ENCODE measurements at regions not wholly inside any gene's neighbourhood (a gene's known extent, or its start where the extent isn't known, plus 50 kb on each side); places are given as distances from the start of the nearest gene placed in this dataset.

- Histone ChIP-seq H3K36me3 (ENCODE audit: control insufficient read depth, insufficient read depth, low read length) (no peaks in the 10 kb centered on the region), H2AFZ (ENCODE audit: low read depth, low read length) (no peak overlapping the region), H3K4me3 (no peak overlapping the region), H3K4me2 (ENCODE audit: insufficient read depth, low read length) (no peak overlapping the region), H3K79me2 (ENCODE audit: control insufficient read depth, insufficient read depth, low read length) (no peaks in the 10 kb centered on the region), H3K4me1 (replicated peaks in 1 of 2; ENCODE audit: control insufficient read depth in 2 of 2, insufficient read depth in 2 of 2, low read length in 2 of 2) (no peaks in the 10 kb centered on the region), H3K9ac (ENCODE audit: insufficient read depth in 1 of 2, low read depth in 2 of 2, low read length in 2 of 2) (no peak overlapping the region), H3K27ac (ENCODE audit: extremely low read depth, low read depth, low read length) (no peak overlapping the region), H3K27me3 (ENCODE audit: control insufficient read depth in 2 of 2, insufficient read depth in 2 of 2, low read length in 2 of 2) (no peaks in the 10 kb centered on the region), H3K9me3 (replicated peaks; ENCODE audit: control insufficient read depth, insufficient read depth, low read depth, low read length) (no peaks in the 10 kb centered on the region), H4K20me1 (replicated peaks; ENCODE audit: control insufficient read depth, insufficient read depth, low read length) (no peaks in the 10 kb centered on the region), H3K9me1 (ENCODE audit: control insufficient read depth, insufficient read depth, low read length) (no peaks in the 10 kb centered on the region)
- ATAC-seq: no peak
- ChIA-PET POLR2A (no interaction called here), CTCF (ENCODE audit: low intra/inter-chr PET ratio) (no interaction called here)
- intact Hi-C loops (cut with micrococcal nuclease): no loop called here
- FAIRE-seq: no peak
- BruUV-seq (replicated peaks): no TSS peak
- in situ Hi-C loops (cut with MboI): no loop called here
- DNase-seq (ENCODE audit: extremely low read depth in 1 of 4, low spot score in 3 of 4): no peak
- WGBS (ENCODE audit: insufficient coverage, low coverage, missing lambda C conversion rate): 9% methylated on average over 3 of the region's 3 CpGs
- no peak for TF ChIP-seq POLR3G (IDR thresholded peaks at IDR 0.05; ENCODE audit: extremely low read depth, insufficient read length, insufficient replicate concordance)
- TF ChIP-seq ZEB2 (IDR thresholded peaks at IDR 0.05): no peak
- no peak for TF ChIP-seq ZNF444 (CRISPR knock-in tag; IDR thresholded peaks at IDR 0.05)
- no peak for TF ChIP-seq HMGN3 (IDR thresholded peaks at IDR 0.05; ENCODE audit: borderline replicate concordance, extremely low read depth, insufficient read length, low read depth, low read length)
- TF ChIP-seq, protein P1, sequence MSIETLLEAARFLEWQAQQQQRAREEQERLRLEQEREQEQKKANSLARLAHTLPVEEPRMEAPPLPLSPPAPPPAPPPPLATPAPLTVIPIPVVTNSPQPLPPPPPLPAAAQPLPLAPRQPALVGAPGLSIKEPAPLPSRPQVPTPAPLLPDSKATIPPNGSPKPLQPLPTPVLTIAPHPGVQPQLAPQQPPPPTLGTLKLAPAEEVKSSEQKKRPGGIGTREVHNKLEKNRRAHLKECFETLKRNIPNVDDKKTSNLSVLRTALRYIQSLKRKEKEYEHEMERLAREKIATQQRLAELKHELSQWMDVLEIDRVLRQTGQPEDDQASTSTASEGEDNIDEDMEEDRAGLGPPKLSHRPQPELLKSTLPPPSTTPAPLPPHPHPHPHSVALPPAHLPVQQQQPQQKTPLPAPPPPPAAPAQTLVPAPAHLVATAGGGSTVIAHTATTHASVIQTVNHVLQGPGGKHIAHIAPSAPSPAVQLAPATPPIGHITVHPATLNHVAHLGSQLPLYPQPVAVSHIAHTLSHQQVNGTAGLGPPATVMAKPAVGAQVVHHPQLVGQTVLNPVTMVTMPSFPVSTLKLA (conservative IDR thresholded peaks at IDR 0.05): no peak
- TF ChIP-seq, protein P2, sequence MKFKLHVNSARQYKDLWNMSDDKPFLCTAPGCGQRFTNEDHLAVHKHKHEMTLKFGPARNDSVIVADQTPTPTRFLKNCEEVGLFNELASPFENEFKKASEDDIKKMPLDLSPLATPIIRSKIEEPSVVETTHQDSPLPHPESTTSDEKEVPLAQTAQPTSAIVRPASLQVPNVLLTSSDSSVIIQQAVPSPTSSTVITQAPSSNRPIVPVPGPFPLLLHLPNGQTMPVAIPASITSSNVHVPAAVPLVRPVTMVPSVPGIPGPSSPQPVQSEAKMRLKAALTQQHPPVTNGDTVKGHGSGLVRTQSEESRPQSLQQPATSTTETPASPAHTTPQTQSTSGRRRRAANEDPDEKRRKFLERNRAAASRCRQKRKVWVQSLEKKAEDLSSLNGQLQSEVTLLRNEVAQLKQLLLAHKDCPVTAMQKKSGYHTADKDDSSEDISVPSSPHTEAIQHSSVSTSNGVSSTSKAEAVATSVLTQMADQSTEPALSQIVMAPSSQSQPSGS (CRISPR knock-in tag; IDR thresholded peaks at IDR 0.05): no peak
- TF ChIP-seq C11orf30 (IDR thresholded peaks at IDR 0.05; ENCODE audit: low read depth): no peak
- TF ChIP-seq RBM34 (IDR thresholded peaks at IDR 0.05; ENCODE audit: borderline replicate concordance, insufficient read depth, low read length): no peak
- TF ChIP-seq ZNF766 (CRISPR knock-in tag; conservative IDR thresholded peaks at IDR 0.05): no peak
- no peak for TF ChIP-seq HMBOX1 (IDR thresholded peaks at IDR 0.05)
- no peak for TF ChIP-seq SMAD3 (CRISPR knock-in tag; conservative IDR thresholded peaks at IDR 0.05)
- TF ChIP-seq POLR2AphosphoS5 (IDR thresholded peaks at IDR 0.05; ENCODE audit: control insufficient read depth, insufficient read depth, low read depth, low read length): no peak
- TF ChIP-seq ZNF239 (CRISPR knock-in tag; IDR thresholded peaks at IDR 0.05): no peak
- TF ChIP-seq XRCC5 (IDR thresholded peaks at IDR 0.05; ENCODE audit: low read depth, low read length): no peak
- no peak for TF ChIP-seq RFX1 (IDR thresholded peaks at IDR 0.05)
- TF ChIP-seq DLX4 (CRISPR knock-in tag; IDR thresholded peaks at IDR 0.05): no peak
- no peak for TF ChIP-seq HINFP (tag; conservative IDR thresholded peaks at IDR 0.05; ENCODE audit: low read depth)
Measured at GRCh38 chr11:27179334-27179733, 138.7 kb downstream of the BBOX1 start.

Data from K562 (cell line).